ENCODE measurements at regions not wholly inside any gene's neighbourhood (a gene's known extent, or its start where the extent isn't known, plus 50 kb on each side); places are given as distances from the start of the nearest gene placed in this dataset.

GRCh38 chr13:62684359-62684758, 1268.7 kb upstream of the PCDH20 start:
- TF ChIP-seq, protein P1, sequence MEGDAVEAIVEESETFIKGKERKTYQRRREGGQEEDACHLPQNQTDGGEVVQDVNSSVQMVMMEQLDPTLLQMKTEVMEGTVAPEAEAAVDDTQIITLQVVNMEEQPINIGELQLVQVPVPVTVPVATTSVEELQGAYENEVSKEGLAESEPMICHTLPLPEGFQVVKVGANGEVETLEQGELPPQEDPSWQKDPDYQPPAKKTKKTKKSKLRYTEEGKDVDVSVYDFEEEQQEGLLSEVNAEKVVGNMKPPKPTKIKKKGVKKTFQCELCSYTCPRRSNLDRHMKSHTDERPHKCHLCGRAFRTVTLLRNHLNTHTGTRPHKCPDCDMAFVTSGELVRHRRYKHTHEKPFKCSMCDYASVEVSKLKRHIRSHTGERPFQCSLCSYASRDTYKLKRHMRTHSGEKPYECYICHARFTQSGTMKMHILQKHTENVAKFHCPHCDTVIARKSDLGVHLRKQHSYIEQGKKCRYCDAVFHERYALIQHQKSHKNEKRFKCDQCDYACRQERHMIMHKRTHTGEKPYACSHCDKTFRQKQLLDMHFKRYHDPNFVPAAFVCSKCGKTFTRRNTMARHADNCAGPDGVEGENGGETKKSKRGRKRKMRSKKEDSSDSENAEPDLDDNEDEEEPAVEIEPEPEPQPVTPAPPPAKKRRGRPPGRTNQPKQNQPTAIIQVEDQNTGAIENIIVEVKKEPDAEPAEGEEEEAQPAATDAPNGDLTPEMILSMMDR (IDR thresholded peaks at IDR 0.05; ENCODE audit: insufficient read depth, low read length, poor library complexity, severe bottlenecking): no peak
- TF ChIP-seq EZH2phosphoT487 (conservative IDR thresholded peaks at IDR 0.05; ENCODE audit: low read length): no peak
- Histone ChIP-seq H3K4me3 (ENCODE audit: insufficient read depth, low read length, poor library complexity, severe bottlenecking) (no peak overlapping the region), H3K36me3 (ENCODE audit: low read length) (no peaks in the 10 kb centered on the region), H4K20me1 (ENCODE audit: low read depth, low read length) (no peaks in the 10 kb centered on the region), H3K79me2 (ENCODE audit: insufficient read depth, low read length) (no peaks in the 10 kb centered on the region), H3K9me2 (replicated peaks; ENCODE audit: insufficient read depth, low read length) (no peaks in the 10 kb centered on the region), H3K27me3 (ENCODE audit: low read length) (no peaks in the 10 kb centered on the region), H3K4me2 (ENCODE audit: low read depth, low read length, poor library complexity, severe bottlenecking) (no peak overlapping the region), H3K9ac (ENCODE audit: low read length) (no peak overlapping the region), H3K27ac (ENCODE audit: low read depth, low read length) (no peak overlapping the region), H3K9me3 (ENCODE audit: insufficient read depth, low read length) (no peaks in the 10 kb centered on the region), H2AFZ (ENCODE audit: low read depth, low read length, severe bottlenecking) (peak overlapping the region; percentile 77), H3F3A (ENCODE audit: insufficient read depth) (no peaks in the 10 kb centered on the region; the same call in 1 of the 2 replicates)

DNA sequence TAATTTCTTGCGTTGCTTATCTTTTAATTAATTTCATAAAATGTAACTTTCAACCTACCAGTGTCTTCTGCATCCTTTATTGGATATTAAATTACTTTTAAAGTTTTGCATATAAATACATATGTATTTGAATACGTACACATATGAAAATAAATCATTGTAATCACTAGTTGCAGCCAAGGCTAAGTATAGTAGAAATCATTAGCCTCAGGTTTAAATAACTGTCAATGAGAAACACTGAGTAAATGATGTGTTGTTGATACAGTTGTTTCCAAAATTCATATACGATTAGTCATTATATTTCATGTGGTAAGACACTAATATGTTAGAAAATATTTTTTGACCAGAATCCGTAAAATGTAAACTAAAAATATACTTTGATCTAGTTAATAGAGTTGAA, 1267.1 kb upstream of the PCDH20 start:
- Histone ChIP-seq H3K4me2 (ENCODE audit: low read depth, low read length, poor library complexity, severe bottlenecking) (no peak overlapping the region), H3F3A (ENCODE audit: insufficient read depth) (no peaks in the 10 kb centered on the region; the same call in 1 of the 2 replicates), H3K4me3 (ENCODE audit: insufficient read depth, low read length, poor library complexity, severe bottlenecking) (no peak overlapping the region), H3K36me3 (ENCODE audit: low read length) (no peaks in the 10 kb centered on the region), H3K9me3 (ENCODE audit: insufficient read depth, low read length) (no peaks in the 10 kb centered on the region), H3K9ac (ENCODE audit: low read length) (no peak overlapping the region), H3K27me3 (ENCODE audit: low read length) (no peaks in the 10 kb centered on the region), H2AFZ (ENCODE audit: low read depth, low read length, severe bottlenecking) (no peak overlapping the region), H3K27ac (ENCODE audit: low read depth, low read length) (no peak overlapping the region), H4K20me1 (ENCODE audit: low read depth, low read length) (no peaks in the 10 kb centered on the region), H3K9me2 (replicated peaks; ENCODE audit: insufficient read depth, low read length) (no peaks in the 10 kb centered on the region), H3K79me2 (ENCODE audit: insufficient read depth, low read length) (no peaks in the 10 kb centered on the region)
- TF ChIP-seq, protein P1 (IDR thresholded peaks at IDR 0.05; ENCODE audit: insufficient read depth, low read length, poor library complexity, severe bottlenecking): no peak

- Histone ChIP-seq H3K36me3 (ENCODE audit: low read length) (no peaks in the 10 kb centered on the region), H3K4me2 (ENCODE audit: low read depth, low read length, poor library complexity, severe bottlenecking) (peak overlapping the region; percentile 60), H3K79me2 (ENCODE audit: insufficient read depth, low read length) (no peaks in the 10 kb centered on the region), H2AFZ (ENCODE audit: low read depth, low read length, severe bottlenecking) (peak overlapping the region; percentile 87), H3K4me3 (ENCODE audit: insufficient read depth, low read length, poor library complexity, severe bottlenecking) (peak overlapping the region; percentile 30), H3K9me2 (replicated peaks; ENCODE audit: insufficient read depth, low read length) (no peaks in the 10 kb centered on the region), H3K27me3 (ENCODE audit: low read length) (no peaks in the 10 kb centered on the region), H3K9me3 (ENCODE audit: insufficient read depth, low read length) (no peaks in the 10 kb centered on the region), H3K9ac (ENCODE audit: low read length) (no peak overlapping the region), H3K27ac (ENCODE audit: low read depth, low read length) (no peak overlapping the region), H4K20me1 (ENCODE audit: low read depth, low read length) (no peaks in the 10 kb centered on the region), H3F3A (ENCODE audit: insufficient read depth) (no peaks in the 10 kb centered on the region)
- TF ChIP-seq, protein P1 (IDR thresholded peaks at IDR 0.05; ENCODE audit: insufficient read depth, low read length, poor library complexity, severe bottlenecking): no peak
- TF ChIP-seq EZH2phosphoT487 (conservative IDR thresholded peaks at IDR 0.05; ENCODE audit: low read length): no peak
Observed at GRCh38 chr13:62678039-62678438, 1262.4 kb upstream of the PCDH20 start.

All from SU-DHL-6 (cell line).